HL-60 (cell line): ENCODE measurements at regions not wholly inside any gene's neighbourhood (a gene's known extent, or its start where the extent isn't known, plus 50 kb on each side); places are given as distances from the start of the nearest gene placed in this dataset.

Source experiments
- DNase-seq, 2 experiments: peaks; one replicate each; pipeline ENCODE4 v3.0.0-alpha.2; 2010 to 2020; ENCODE audit warnings: low read depth in 1 of 2, low spot score in 1 of 2
- H3K27ac ChIP-seq: fragments of 250-450 bp; sonication (Bioruptor Pico); replicated peaks from 2 replicates; pipeline ENCODE4 v1.5.1; 2020; ENCODE audit warnings: mild to moderate bottlenecking, moderate library complexity
- H3K27me3 ChIP-seq: fragments of 250-450 bp; sonication (Bioruptor Pico); 2 replicates; pipeline ENCODE4 v1.5.1; 2021; ENCODE audit warnings: mild to moderate bottlenecking, moderate library complexity; ENCODE audit not compliant: insufficient read depth, poor library complexity, severe bottlenecking
- H3K4me3 ChIP-seq: replicated peaks from 2 replicates; pipeline ENCODE4 v1.5.1; 2011; ENCODE audit warnings: mild to moderate bottlenecking, control low read depth, low read length; ENCODE audit not compliant: insufficient read depth
- CTCF ChIP-seq: IDR thresholded peaks from one replicate; pipeline ENCODE4 v1.5.1; 2011; ENCODE audit warnings: low read length, control low read depth, inconsistent platforms; ENCODE audit not compliant: insufficient read depth
- GABPA ChIP-seq: IDR thresholded peaks from 2 replicates; pipeline ENCODE4 v1.6.1; 2012; ENCODE audit warnings: low read depth
- POLR2AphosphoS5 ChIP-seq: IDR thresholded peaks from 2 replicates; pipeline ENCODE4 v1.6.1; 2012; ENCODE audit warnings: low read depth
- SPI1 ChIP-seq: IDR thresholded peaks from 2 replicates; pipeline ENCODE4 v1.6.1; 2012; ENCODE audit warnings: low read depth, mild to moderate bottlenecking, borderline replicate concordance
- TF ChIP-seq, protein P1 (sequence below): IDR thresholded peaks from 2 replicates; pipeline ENCODE4 v1.6.1; 2012; ENCODE audit warnings: low read depth; ENCODE audit not compliant: insufficient replicate concordance

- no peak for DNase-seq
- H3K27ac ChIP-seq: no peak overlapping the region
- H3K4me3 ChIP-seq: no peak overlapping the region
- TF ChIP-seq SPI1 (no peak), POLR2AphosphoS5 (no peak), GABPA (no peak), CTCF (no peak)
- TF ChIP-seq, protein P1, sequence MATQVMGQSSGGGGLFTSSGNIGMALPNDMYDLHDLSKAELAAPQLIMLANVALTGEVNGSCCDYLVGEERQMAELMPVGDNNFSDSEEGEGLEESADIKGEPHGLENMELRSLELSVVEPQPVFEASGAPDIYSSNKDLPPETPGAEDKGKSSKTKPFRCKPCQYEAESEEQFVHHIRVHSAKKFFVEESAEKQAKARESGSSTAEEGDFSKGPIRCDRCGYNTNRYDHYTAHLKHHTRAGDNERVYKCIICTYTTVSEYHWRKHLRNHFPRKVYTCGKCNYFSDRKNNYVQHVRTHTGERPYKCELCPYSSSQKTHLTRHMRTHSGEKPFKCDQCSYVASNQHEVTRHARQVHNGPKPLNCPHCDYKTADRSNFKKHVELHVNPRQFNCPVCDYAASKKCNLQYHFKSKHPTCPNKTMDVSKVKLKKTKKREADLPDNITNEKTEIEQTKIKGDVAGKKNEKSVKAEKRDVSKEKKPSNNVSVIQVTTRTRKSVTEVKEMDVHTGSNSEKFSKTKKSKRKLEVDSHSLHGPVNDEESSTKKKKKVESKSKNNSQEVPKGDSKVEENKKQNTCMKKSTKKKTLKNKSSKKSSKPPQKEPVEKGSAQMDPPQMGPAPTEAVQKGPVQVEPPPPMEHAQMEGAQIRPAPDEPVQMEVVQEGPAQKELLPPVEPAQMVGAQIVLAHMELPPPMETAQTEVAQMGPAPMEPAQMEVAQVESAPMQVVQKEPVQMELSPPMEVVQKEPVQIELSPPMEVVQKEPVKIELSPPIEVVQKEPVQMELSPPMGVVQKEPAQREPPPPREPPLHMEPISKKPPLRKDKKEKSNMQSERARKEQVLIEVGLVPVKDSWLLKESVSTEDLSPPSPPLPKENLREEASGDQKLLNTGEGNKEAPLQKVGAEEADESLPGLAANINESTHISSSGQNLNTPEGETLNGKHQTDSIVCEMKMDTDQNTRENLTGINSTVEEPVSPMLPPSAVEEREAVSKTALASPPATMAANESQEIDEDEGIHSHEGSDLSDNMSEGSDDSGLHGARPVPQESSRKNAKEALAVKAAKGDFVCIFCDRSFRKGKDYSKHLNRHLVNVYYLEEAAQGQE: no peak
- H3K27me3 ChIP-seq: peaks cover 2% of the 10 kb centered on the region
Measured at GRCh38 chr16:52963855-52964242, 88.8 kb downstream of the CHD9NB start.

GRCh38 chr16:52963212-52963854 lies 89.4 kb downstream of the CHD9NB start:
- Histone ChIP-seq H3K27me3 (peaks cover 2% of the 10 kb centered on the region), H3K27ac (no peak overlapping the region), H3K4me3 (no peak overlapping the region)
- DNase-seq: no peak
- TF ChIP-seq GABPA: no peak
- TF ChIP-seq, protein P1: no peak
- TF ChIP-seq CTCF: no peak
- no peak for TF ChIP-seq SPI1
- no peak for TF ChIP-seq POLR2AphosphoS5

DNA sequence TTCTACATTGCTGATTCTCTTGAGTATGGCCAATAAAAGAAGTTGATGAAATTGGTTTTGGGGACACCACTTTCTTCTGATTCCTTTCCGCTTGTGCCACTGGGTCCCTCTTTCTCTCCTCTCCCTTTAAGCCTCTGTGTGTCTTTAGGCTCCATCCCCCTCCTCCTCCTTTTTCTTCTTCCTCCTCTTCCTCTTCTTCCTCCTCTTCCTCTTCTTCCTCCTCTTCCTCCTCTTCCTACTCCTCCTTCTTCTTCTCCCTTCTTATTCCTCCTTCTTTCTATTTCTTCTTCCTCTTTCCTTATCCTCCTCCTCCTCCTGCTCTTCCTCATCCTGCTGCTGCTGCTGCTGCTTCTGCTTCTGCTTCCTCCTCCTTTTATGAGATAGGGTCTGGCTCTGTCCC lies 93.7 kb downstream of the CHD9NB start:
- Histone ChIP-seq H3K27me3 (no peaks in the 10 kb centered on the region), H3K27ac (no peak overlapping the region), H3K4me3 (no peak overlapping the region)
- DNase-seq: no peak
- TF ChIP-seq GABPA (no peak), SPI1 (no peak)

DNA sequence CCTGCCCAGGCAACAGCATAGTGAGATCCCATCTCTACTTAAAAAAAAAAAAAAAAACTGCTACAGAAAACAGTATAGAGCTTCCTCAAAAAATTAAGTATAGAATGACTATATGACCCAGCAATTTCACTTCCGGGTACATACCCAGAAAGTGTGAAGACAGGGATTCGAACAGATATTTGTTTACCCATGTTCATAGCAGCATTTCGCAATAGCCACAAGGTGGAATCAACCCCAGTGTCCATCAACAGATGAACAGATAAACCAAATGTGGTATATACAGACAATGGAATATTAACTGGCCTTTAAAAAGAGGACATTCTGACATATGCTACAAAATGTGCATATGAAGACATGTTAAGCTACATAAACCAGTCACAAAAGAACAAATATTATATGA lies 95.5 kb downstream of the CHD9NB start:
- Histone ChIP-seq H3K4me3 (no peak overlapping the region), H3K27me3 (no peaks in the 10 kb centered on the region), H3K27ac (no peak overlapping the region)
- TF ChIP-seq SPI1 (no peak), CTCF (no peak), GABPA (no peak), POLR2AphosphoS5 (no peak)
- TF ChIP-seq, protein P1: no peak
- DNase-seq: no peak
